ENCODE measurements at regions not wholly inside any gene's neighbourhood (a gene's known extent, or its start where the extent isn't known, plus 50 kb on each side); places are given as distances from the start of the nearest gene placed in this dataset.

DNA sequence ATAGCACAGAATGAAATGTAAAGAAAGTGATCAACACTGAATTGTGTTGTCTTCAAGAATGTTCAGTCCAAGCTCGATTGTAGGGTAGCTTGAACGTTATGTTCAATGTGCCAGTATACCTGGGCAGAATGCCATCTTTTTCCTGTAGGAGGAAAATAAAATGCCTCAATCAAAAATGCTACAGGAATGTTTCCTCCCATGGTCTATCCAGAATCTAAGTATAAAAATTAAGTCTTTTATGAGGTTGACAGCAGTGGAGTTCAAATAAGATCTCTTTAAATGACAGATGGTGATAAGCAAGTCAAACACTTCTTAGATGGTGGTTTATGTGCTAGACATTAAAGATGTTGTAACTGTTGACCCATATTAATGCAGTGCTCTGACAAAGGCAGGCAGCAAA lies 488.6 kb downstream of the CSNK1G3 start:
- ChIA-PET CTCF (interaction anchor here (1.2 kb wide), 1 partner anchor 32 kb away, joined by 4 read pairs; no protein-coding TSS in a partner anchor), POLR2A (no interaction called here)
- Histone ChIP-seq H3K4me3 (ENCODE audit: low read depth, low read length) (no peak overlapping the region), H3K27me3 (ENCODE audit: control insufficient read depth, insufficient read depth, low read length) (peaks cover 2% of the 10 kb centered on the region; the same call in 1 of the 2 replicates), H3K36me3 (ENCODE audit: control insufficient read depth, insufficient read depth, low read length) (no peaks in the 10 kb centered on the region)
- TF ChIP-seq, protein P1, sequence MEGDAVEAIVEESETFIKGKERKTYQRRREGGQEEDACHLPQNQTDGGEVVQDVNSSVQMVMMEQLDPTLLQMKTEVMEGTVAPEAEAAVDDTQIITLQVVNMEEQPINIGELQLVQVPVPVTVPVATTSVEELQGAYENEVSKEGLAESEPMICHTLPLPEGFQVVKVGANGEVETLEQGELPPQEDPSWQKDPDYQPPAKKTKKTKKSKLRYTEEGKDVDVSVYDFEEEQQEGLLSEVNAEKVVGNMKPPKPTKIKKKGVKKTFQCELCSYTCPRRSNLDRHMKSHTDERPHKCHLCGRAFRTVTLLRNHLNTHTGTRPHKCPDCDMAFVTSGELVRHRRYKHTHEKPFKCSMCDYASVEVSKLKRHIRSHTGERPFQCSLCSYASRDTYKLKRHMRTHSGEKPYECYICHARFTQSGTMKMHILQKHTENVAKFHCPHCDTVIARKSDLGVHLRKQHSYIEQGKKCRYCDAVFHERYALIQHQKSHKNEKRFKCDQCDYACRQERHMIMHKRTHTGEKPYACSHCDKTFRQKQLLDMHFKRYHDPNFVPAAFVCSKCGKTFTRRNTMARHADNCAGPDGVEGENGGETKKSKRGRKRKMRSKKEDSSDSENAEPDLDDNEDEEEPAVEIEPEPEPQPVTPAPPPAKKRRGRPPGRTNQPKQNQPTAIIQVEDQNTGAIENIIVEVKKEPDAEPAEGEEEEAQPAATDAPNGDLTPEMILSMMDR (IDR thresholded peaks at IDR 0.05; ENCODE audit: insufficient read depth, low read depth, low read length), result no peak
- DNase-seq (ENCODE audit: low read depth), result no peak

DNA sequence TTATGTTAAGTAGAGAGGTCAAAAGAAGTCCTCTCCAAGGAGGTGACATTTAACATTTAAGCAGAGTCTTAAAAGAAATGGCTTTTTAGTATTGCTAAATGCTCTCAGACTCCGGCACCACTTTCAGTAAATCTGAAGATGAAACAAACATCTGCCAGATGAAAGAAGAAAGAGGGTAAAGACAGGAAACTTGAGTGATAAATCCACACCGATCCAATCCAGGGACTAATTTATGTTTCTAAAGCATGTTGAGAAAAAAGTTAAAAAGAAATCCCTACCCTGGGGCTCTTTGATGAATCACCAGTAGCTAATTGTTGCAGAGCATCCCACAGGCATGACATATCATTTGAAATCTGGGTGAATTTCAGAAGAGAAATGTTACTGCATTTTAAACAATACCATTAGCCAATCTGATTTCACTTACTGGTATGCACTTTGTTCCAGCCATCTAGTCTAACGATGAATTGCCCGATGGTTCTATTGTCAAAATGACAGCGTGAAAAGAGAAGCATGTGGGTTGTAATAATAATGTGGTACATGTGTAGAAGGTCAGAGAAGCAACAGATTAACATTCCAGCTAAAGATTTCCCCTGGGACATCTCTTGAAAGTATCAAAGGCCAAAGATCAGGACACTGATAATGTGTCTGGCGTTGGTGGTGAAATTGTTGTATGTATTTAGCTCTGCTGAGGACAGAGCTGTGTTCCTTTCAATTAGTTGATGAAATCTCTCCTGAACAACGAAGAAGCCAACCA lies 485.7 kb downstream of the CSNK1G3 start:
- CTCF ChIA-PET, result no interaction called here

DNA sequence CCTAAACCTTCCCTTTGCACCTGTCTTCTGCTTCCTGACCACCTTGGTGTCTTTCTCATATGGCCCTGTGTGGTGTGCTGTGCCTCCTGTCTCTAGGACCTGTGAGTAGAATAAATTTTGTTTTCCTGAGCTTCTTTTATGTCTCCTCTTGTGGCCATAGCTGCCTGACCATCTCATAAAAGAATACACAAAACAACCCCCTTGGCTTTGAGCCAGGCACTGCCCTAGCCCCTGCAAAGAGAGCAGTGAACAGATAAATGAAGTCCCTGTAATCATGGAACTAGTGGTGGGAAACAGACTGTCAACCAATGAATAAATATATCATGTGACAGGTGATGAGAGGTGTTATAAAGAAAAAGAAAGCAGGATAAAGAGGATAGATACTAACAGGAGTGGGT lies 485.1 kb downstream of the CSNK1G3 start:
- Histone ChIP-seq H3K27me3 (ENCODE audit: control insufficient read depth, insufficient read depth, low read length) (peaks cover 2% of the 10 kb centered on the region; the same call in 1 of the 2 replicates), H3K36me3 (ENCODE audit: control insufficient read depth, insufficient read depth, low read length) (no peaks in the 10 kb centered on the region), H3K4me3 (ENCODE audit: low read depth, low read length) (no peak overlapping the region)
- TF ChIP-seq, protein P1 (IDR thresholded peaks at IDR 0.05; ENCODE audit: insufficient read depth, low read depth, low read length), result no peak
- CTCF ChIA-PET, result no interaction called here
- POLR2A ChIA-PET, result no interaction called here
- DNase-seq (ENCODE audit: low read depth), result no peak

More for the DNA sequence above, 485.7 kb downstream of the CSNK1G3 start:
- Histone ChIP-seq H3K4me3 (ENCODE audit: low read depth, low read length) (no peak overlapping the region), H3K36me3 (ENCODE audit: control insufficient read depth, insufficient read depth, low read length) (no peaks in the 10 kb centered on the region), H3K27me3 (ENCODE audit: control insufficient read depth, insufficient read depth, low read length) (peaks cover 2% of the 10 kb centered on the region; the same call in 1 of the 2 replicates)
- POLR2A ChIA-PET, result interaction anchor here (0.6 kb wide), 1 partner anchor 243 kb away, joined by 4 read pairs; no protein-coding TSS in a partner anchor
- DNase-seq (ENCODE audit: low read depth), result peak; percentile 58
- TF ChIP-seq, protein P1 (IDR thresholded peaks at IDR 0.05; ENCODE audit: insufficient read depth, low read depth, low read length), result no peak

DNA sequence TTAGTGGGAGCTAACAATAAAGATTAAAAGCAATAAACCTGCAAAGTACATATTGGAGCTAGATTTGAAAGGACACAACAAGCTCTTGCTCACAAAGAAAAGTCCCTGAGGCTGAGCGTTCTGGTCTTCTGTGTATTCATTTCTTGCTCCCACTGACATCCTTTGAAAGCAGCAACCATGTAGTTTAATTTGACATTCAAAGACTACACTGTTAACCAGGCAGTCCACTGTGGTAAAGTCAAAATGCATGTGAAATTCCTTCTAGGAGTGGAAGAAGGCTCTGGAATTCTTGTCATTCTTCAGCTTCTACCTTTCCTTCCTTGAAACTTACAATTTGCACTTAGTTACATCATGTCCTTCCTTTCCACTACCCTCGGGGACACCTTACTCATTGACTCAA lies 480.7 kb downstream of the CSNK1G3 start:
- CTCF ChIA-PET, result no interaction called here
- POLR2A ChIA-PET, result no interaction called here
- H3K27me3 ChIP-seq (ENCODE audit: control insufficient read depth, insufficient read depth, low read length), result no peaks in the 10 kb centered on the region

DNA sequence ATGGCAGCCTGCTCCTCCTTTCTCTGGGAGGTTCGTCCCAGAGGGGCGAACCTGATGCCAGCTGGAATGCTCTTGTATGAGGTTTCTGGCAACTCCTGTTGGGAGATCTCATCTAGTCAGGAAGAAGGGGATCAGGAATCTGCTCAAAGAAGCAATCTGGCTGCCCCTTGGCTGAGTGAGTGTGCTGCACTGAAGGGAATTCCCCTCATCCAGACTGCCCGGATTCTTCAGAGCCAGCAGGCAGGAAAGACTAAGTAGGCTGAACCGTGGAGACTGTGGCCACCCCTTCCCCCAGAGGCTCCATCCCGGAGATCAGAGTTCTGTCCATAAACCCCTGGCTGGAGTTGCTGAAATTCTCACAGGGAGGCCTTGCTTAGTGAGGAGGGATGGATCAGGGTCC lies 476.0 kb downstream of the CSNK1G3 start:
- ChIA-PET POLR2A (no interaction called here), CTCF (no interaction called here)
- no peak for DNase-seq (ENCODE audit: low read depth)
- H3K36me3 ChIP-seq (ENCODE audit: control insufficient read depth, insufficient read depth, low read length), result no peaks in the 10 kb centered on the region
- TF ChIP-seq, protein P1 (IDR thresholded peaks at IDR 0.05; ENCODE audit: insufficient read depth, low read depth, low read length), result no peak
- no peaks in the 10 kb centered on the region for H3K27me3 ChIP-seq (ENCODE audit: control insufficient read depth, insufficient read depth, low read length)
- no peak overlapping the region for H3K4me3 ChIP-seq (ENCODE audit: low read depth, low read length)

More for the DNA sequence above, 480.7 kb downstream of the CSNK1G3 start:
- Histone ChIP-seq H3K4me3 (ENCODE audit: low read depth, low read length) (no peak overlapping the region), H3K36me3 (ENCODE audit: control insufficient read depth, insufficient read depth, low read length) (no peaks in the 10 kb centered on the region)
- no peak for DNase-seq (ENCODE audit: low read depth)
- TF ChIP-seq, protein P1 (IDR thresholded peaks at IDR 0.05; ENCODE audit: insufficient read depth, low read depth, low read length), result no peak
